Keratinocyte (primary cell): ENCODE measurements at regions not wholly inside any gene's neighbourhood (a gene's known extent, or its start where the extent isn't known, plus 50 kb on each side); places are given as distances from the start of the nearest gene placed in this dataset.

Experiments
- EZH2 ChIP-seq: IDR thresholded peaks from one replicate; pipeline ENCODE4 v1.6.1; 2012; ENCODE audit warnings: inconsistent platforms, mild to moderate bottlenecking, low read length, moderate library complexity
- TF ChIP-seq, protein P1 (sequence below), 3 experiments: IDR thresholded peaks in 1 of 3; conservative IDR thresholded peaks in 1 of 3; optimal IDR thresholded peaks in 1 of 3; 2 replicates in 2 of 3; 3 replicates in 1 of 3; pipeline versions ENCODE3 to v1.5.1; 2011; ENCODE audit warnings: low read length in 3 of 3, mild to moderate bottlenecking in 3 of 3, moderate library complexity in 2 of 3, control low read depth in 1 of 3, inconsistent platforms in 1 of 3; ENCODE audit not compliant: insufficient read depth in 2 of 3; ENCODE audit errors: extremely low read depth in 1 of 3

DNA sequence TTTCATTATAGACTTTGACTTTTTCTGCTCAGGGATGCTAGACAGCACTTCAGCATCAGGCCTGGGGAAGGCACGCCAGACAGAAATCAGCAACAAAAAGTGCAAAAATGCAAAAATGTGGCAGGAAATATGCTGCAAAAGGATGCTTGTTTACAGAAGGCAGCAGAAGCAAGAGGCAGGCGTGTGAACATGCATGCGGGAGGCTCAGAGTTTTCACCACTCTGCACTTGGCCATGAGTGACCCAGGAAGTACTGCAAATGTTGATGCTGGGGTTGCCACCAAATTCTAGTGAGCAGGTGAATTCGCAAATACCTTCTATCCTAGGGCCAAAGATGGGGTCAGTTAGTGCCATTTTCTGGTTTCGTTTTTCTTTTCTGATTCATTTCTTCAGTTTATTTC is 55.5 kb upstream of the ALKAL2 start:
- TF ChIP-seq, protein P1, sequence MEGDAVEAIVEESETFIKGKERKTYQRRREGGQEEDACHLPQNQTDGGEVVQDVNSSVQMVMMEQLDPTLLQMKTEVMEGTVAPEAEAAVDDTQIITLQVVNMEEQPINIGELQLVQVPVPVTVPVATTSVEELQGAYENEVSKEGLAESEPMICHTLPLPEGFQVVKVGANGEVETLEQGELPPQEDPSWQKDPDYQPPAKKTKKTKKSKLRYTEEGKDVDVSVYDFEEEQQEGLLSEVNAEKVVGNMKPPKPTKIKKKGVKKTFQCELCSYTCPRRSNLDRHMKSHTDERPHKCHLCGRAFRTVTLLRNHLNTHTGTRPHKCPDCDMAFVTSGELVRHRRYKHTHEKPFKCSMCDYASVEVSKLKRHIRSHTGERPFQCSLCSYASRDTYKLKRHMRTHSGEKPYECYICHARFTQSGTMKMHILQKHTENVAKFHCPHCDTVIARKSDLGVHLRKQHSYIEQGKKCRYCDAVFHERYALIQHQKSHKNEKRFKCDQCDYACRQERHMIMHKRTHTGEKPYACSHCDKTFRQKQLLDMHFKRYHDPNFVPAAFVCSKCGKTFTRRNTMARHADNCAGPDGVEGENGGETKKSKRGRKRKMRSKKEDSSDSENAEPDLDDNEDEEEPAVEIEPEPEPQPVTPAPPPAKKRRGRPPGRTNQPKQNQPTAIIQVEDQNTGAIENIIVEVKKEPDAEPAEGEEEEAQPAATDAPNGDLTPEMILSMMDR (optimal IDR thresholded peaks at IDR 0.05 in 1 of 3, IDR thresholded peaks at IDR 0.05 in 1 of 3, conservative IDR thresholded peaks at IDR 0.05 in 1 of 3; ENCODE audit: extremely low read depth in 1 of 3, insufficient read depth in 2 of 3, low read length in 3 of 3): no peak
- TF ChIP-seq EZH2: no peak
